ENCODE measurements at regions not wholly inside any gene's neighbourhood (a gene's known extent, or its start where the extent isn't known, plus 50 kb on each side); places are given as distances from the start of the nearest gene placed in this dataset.
"Not testable (repeated sequence)": the region's sequence is repeated elsewhere in the genome, so short reads cannot be mapped to it uniquely, and the experiment has no call there.

- ATAC-seq: no peak
- Mint-ChIP-seq H3K4me3 (no peak overlapping the region), H3K4me1 (no peaks in the 10 kb centered on the region), H3K27ac (no peak overlapping the region), H3K27me3 (no peaks in the 10 kb centered on the region), H3K9me3 (ENCODE audit: low read depth) (no peaks in the 10 kb centered on the region), H3K36me3 (ENCODE audit: low read depth) (no peaks in the 10 kb centered on the region)
- intact Hi-C loops (cut with DNase I, micrococcal nuclease): no loop called here
- DNase-seq: no peak
- POLR2A ChIA-PET: no interaction called here
- CTCF ChIA-PET: interaction anchor here (1.2 to 1.4 kb wide), 2 partner anchors 670 to 800 kb away, joined by 3 to 5 read pairs; no protein-coding TSS in a partner anchor
Measured at GRCh38 chr6:74409447-74409846, 713.4 kb downstream of the CD109 start.

- ATAC-seq (no peak), DNase-seq (no peak)
- Mint-ChIP-seq H3K9me3 (ENCODE audit: low read depth) (no peaks in the 10 kb centered on the region), H3K27me3 (no peaks in the 10 kb centered on the region), H3K27ac (no peak overlapping the region), H3K36me3 (ENCODE audit: low read depth) (no peaks in the 10 kb centered on the region), H3K4me1 (no peaks in the 10 kb centered on the region), H3K4me3 (no peak overlapping the region)
- CTCF ChIA-PET: interaction anchor here (1.2 to 1.4 kb wide), 2 partner anchors 670 to 801 kb away, joined by 3 to 5 read pairs; no protein-coding TSS in a partner anchor
- POLR2A ChIA-PET: no interaction called here
- intact Hi-C loops (cut with DNase I, micrococcal nuclease): no loop called here
Measured at GRCh38 chr6:74408844-74409243, 712.8 kb downstream of the CD109 start.

GRCh38 chr6:74404366-74404765, 708.4 kb downstream of the CD109 start:
- ChIA-PET CTCF (no interaction called here), POLR2A (no interaction called here)
- no peak overlapping the region for H3K27ac Mint-ChIP-seq
- ATAC-seq (no peak), DNase-seq (no peak)
- H3K9me3 Mint-ChIP-seq (ENCODE audit: low read depth): no peaks in the 10 kb centered on the region
- intact Hi-C loops (cut with DNase I, micrococcal nuclease): no loop called here
- H3K36me3 Mint-ChIP-seq (ENCODE audit: low read depth): no peaks in the 10 kb centered on the region
- no peaks in the 10 kb centered on the region for H3K27me3 Mint-ChIP-seq
- H3K4me3 Mint-ChIP-seq: no peak overlapping the region
- H3K4me1 Mint-ChIP-seq: no peaks in the 10 kb centered on the region

- POLR2A ChIA-PET: no interaction called here
- Mint-ChIP-seq H3K4me1 (no peaks in the 10 kb centered on the region), H3K27ac (no peak overlapping the region), H3K27me3 (no peaks in the 10 kb centered on the region), H3K36me3 (ENCODE audit: low read depth) (no peaks in the 10 kb centered on the region), H3K4me3 (no peak overlapping the region), H3K9me3 (ENCODE audit: low read depth) (no peaks in the 10 kb centered on the region)
- ATAC-seq (no peak), DNase-seq (no peak)
- intact Hi-C loops (cut with DNase I, micrococcal nuclease): no loop called here
- CTCF ChIA-PET: no interaction called here
Measured at GRCh38 chr6:74402781-74403180, 706.8 kb downstream of the CD109 start.

- intact Hi-C loops (cut with DNase I, micrococcal nuclease): not testable (repeated sequence)
Measured at GRCh38 chr6:74378437-74378836, 682.4 kb downstream of the CD109 start.

GRCh38 chr6:74369556-74369993, 673.6 kb downstream of the CD109 start:
- no peak for ATAC-seq
- Mint-ChIP-seq H3K27ac (no peak overlapping the region), H3K27me3 (no peaks in the 10 kb centered on the region), H3K9me3 (ENCODE audit: low read depth) (no peaks in the 10 kb centered on the region), H3K36me3 (ENCODE audit: low read depth) (no peaks in the 10 kb centered on the region), H3K4me1 (no peaks in the 10 kb centered on the region), H3K4me3 (no peak overlapping the region)
- DNase-seq: no peak
- ChIA-PET CTCF (no interaction called here), POLR2A (no interaction called here)
- intact Hi-C loops (cut with DNase I, micrococcal nuclease): no loop called here

More at GRCh38 chr6:74378437-74378836, 682.4 kb downstream of the CD109 start:
- H3K4me1 Mint-ChIP-seq; H3K27me3 Mint-ChIP-seq; H3K36me3 Mint-ChIP-seq (ENCODE audit: low read depth); H3K4me3 Mint-ChIP-seq; DNase-seq; H3K27ac Mint-ChIP-seq; ATAC-seq; CTCF ChIA-PET; H3K9me3 Mint-ChIP-seq (ENCODE audit: low read depth); POLR2A ChIA-PET: not testable (repeated sequence)

- ChIA-PET CTCF (no interaction called here), POLR2A (interaction anchor here (0.6 kb wide), 1 partner anchor 626 kb away, joined by 5 read pairs; no protein-coding TSS in a partner anchor)
- DNase-seq: no peak
- H3K9me3 Mint-ChIP-seq (ENCODE audit: low read depth): no peaks in the 10 kb centered on the region
- no peaks in the 10 kb centered on the region for H3K27me3 Mint-ChIP-seq
- no peak for ATAC-seq
- no peaks in the 10 kb centered on the region for H3K4me1 Mint-ChIP-seq
- no peak overlapping the region for H3K27ac Mint-ChIP-seq
- no peaks in the 10 kb centered on the region for H3K36me3 Mint-ChIP-seq (ENCODE audit: low read depth)
- intact Hi-C loops (cut with DNase I, micrococcal nuclease): no loop called here
- H3K4me3 Mint-ChIP-seq: no peak overlapping the region
Measured at GRCh38 chr6:74368746-74369145, 672.7 kb downstream of the CD109 start.

GRCh38 chr6:74366634-74367033, 670.6 kb downstream of the CD109 start:
- H3K4me3 Mint-ChIP-seq: no peak overlapping the region
- intact Hi-C loops (cut with DNase I, micrococcal nuclease): no loop called here
- no peaks in the 10 kb centered on the region for H3K27me3 Mint-ChIP-seq
- ATAC-seq: no peak
- POLR2A ChIA-PET: no interaction called here
- H3K27ac Mint-ChIP-seq: no peak overlapping the region
- CTCF ChIA-PET: no interaction called here
- H3K9me3 Mint-ChIP-seq (ENCODE audit: low read depth): no peaks in the 10 kb centered on the region
- DNase-seq: no peak
- H3K36me3 Mint-ChIP-seq (ENCODE audit: low read depth): no peaks in the 10 kb centered on the region
- no peaks in the 10 kb centered on the region for H3K4me1 Mint-ChIP-seq

GRCh38 chr6:74362391-74362790, 666.4 kb downstream of the CD109 start:
- H3K27me3 Mint-ChIP-seq: no peaks in the 10 kb centered on the region
- ChIA-PET CTCF (interaction anchor here (0.9 to 1.2 kb wide), 2 partner anchors 119 to 847 kb away, joined by 3 read pairs; no protein-coding TSS in a partner anchor), POLR2A (no interaction called here)
- intact Hi-C loops (cut with DNase I, micrococcal nuclease): no loop called here
- H3K9me3 Mint-ChIP-seq (ENCODE audit: low read depth): no peaks in the 10 kb centered on the region
- H3K36me3 Mint-ChIP-seq (ENCODE audit: low read depth): no peaks in the 10 kb centered on the region
- H3K4me3 Mint-ChIP-seq: no peak overlapping the region
- DNase-seq: no peak
- H3K27ac Mint-ChIP-seq: no peak overlapping the region
- ATAC-seq: no peak
- no peaks in the 10 kb centered on the region for H3K4me1 Mint-ChIP-seq

GRCh38 chr6:74357321-74357720, 661.3 kb downstream of the CD109 start:
- CTCF ChIA-PET: no interaction called here
- Mint-ChIP-seq H3K4me1 (no peaks in the 10 kb centered on the region), H3K4me3 (no peak overlapping the region), H3K36me3 (ENCODE audit: low read depth) (no peaks in the 10 kb centered on the region), H3K9me3 (ENCODE audit: low read depth) (no peaks in the 10 kb centered on the region), H3K27me3 (no peaks in the 10 kb centered on the region), H3K27ac (no peak overlapping the region)
- no peak for ATAC-seq
- DNase-seq: no peak
- intact Hi-C loops (cut with DNase I, micrococcal nuclease): no loop called here
- POLR2A ChIA-PET: no interaction called here

GRCh38 chr6:74356391-74356790, 660.4 kb downstream of the CD109 start:
- no peaks in the 10 kb centered on the region for H3K4me1 Mint-ChIP-seq
- CTCF ChIA-PET: no interaction called here
- no peak overlapping the region for H3K4me3 Mint-ChIP-seq
- no peaks in the 10 kb centered on the region for H3K9me3 Mint-ChIP-seq (ENCODE audit: low read depth)
- ATAC-seq (no peak), DNase-seq (no peak)
- H3K27me3 Mint-ChIP-seq: no peaks in the 10 kb centered on the region
- intact Hi-C loops (cut with DNase I, micrococcal nuclease): no loop called here
- H3K27ac Mint-ChIP-seq: no peak overlapping the region
- no peaks in the 10 kb centered on the region for H3K36me3 Mint-ChIP-seq (ENCODE audit: low read depth)
- POLR2A ChIA-PET: interaction anchor here (0.7 kb wide), 1 partner anchor 275 kb away, joined by 3 read pairs; no protein-coding TSS in a partner anchor

- Mint-ChIP-seq H3K27me3 (no peaks in the 10 kb centered on the region), H3K36me3 (ENCODE audit: low read depth) (no peaks in the 10 kb centered on the region), H3K27ac (no peak overlapping the region), H3K4me1 (no peaks in the 10 kb centered on the region), H3K4me3 (no peak overlapping the region), H3K9me3 (ENCODE audit: low read depth) (no peaks in the 10 kb centered on the region)
- ATAC-seq (no peak), DNase-seq (no peak)
- ChIA-PET CTCF (no interaction called here), POLR2A (no interaction called here)
- intact Hi-C loops (cut with DNase I, micrococcal nuclease): no loop called here
Measured at GRCh38 chr6:74346936-74347535, 651.0 kb downstream of the CD109 start.

Data from activated CD4-positive, alpha-beta T cell treated with anti-CD3 and anti-CD28 coated beads for 36 hours (primary cell).